Tibial artery (tissue), 4 donors: ENCODE measurements at regions not wholly inside any gene's neighbourhood (a gene's known extent, or its start where the extent isn't known, plus 50 kb on each side); places are given as distances from the start of the nearest gene placed in this dataset.

Experiments
- DNase-seq, 2 donors: peaks; one replicate each; pipeline ENCODE4 v3.0.0-alpha.2; 2019
- H3K27ac ChIP-seq, 2 donors: fragments of 200-600 bp; sonication (generic) in 1 of 2; 1 replicate in 1 of 2; 2 replicates in 1 of 2; pipeline ENCODE4 v1.5.1; 2018 to 2019; ENCODE audit warnings: mild to moderate bottlenecking in 1 of 2
- H3K27me3 ChIP-seq, 2 donors: fragments of 200-600 bp; sonication (generic) in 1 of 2; one replicate each; pipeline versions ENCODE4 v1.5.1 to v1.6.0; 2016 to 2019
- H3K36me3 ChIP-seq, 3 donors: fragments of 200-600 bp; sonication (generic) in 2 of 3; one replicate each; pipeline ENCODE4 v1.5.1; 2016 to 2019; ENCODE audit warnings: mild to moderate bottlenecking in 2 of 3
- H3K4me1 ChIP-seq, 4 donors: fragments of 200-600 bp; sonication (generic) in 2 of 4; 1 replicate in 3 of 4; 2 replicates in 1 of 4; pipeline ENCODE4 v1.5.1; 2016 to 2019
- H3K4me3 ChIP-seq, 2 donors: fragments of 200-600 bp; sonication (generic) in 1 of 2; 1 replicate in 1 of 2; 2 replicates in 1 of 2; pipeline ENCODE4 v1.5.1; 2018 to 2019; ENCODE audit warnings: mild to moderate bottlenecking in 2 of 2
- H3K9me3 ChIP-seq, 3 donors: fragments of 200-600 bp; sonication (generic) in 1 of 3; one replicate each; pipeline ENCODE4 v1.5.1; 2016 to 2019
- CTCF ChIP-seq, 2 experiments: fragments of 200-600 bp in 1 of 2; fragments of 450-650 bp in 1 of 2; IDR thresholded peaks; one replicate each; pipeline ENCODE4 v1.5.1; 2017 to 2019; ENCODE audit warnings: antibody characterized with exemption in 2 of 2, mild to moderate bottlenecking in 1 of 2, moderate library complexity in 1 of 2
- intact Hi-C: fragments of 100-400 bp; cut with DNase I; formaldehyde crosslinking; loops from one replicate; pipeline ENCODE4 v1.15.0; 2023; ENCODE audit warnings: low total_unique reads

GRCh38 chr12:46043972-46044520 is 53.7 kb upstream of the SCAF11 start:
- Histone ChIP-seq H3K4me1 (no peaks in the 10 kb centered on the region), H3K4me3 (no peak overlapping the region), H3K9me3 (peaks cover 0 to 23% (median 15%) of the 10 kb centered on the region in 3 donors), H3K27me3 (no peaks in the 10 kb centered on the region), H3K36me3 (no peaks in the 10 kb centered on the region), H3K27ac (no peak overlapping the region)
- no peak for DNase-seq
- intact Hi-C loops = no loop called here
- TF ChIP-seq CTCF (IDR thresholded peaks at IDR 0.05) = no peak
